Type B pancreatic cell (in vitro differentiated cells): ENCODE measurements at regions not wholly inside any gene's neighbourhood (a gene's known extent, or its start where the extent isn't known, plus 50 kb on each side); places are given as distances from the start of the nearest gene placed in this dataset.

Source experiments
- DNase-seq: peaks from one replicate; pipeline ENCODE4 v3.0.0; 2021; ENCODE audit warnings: mixed read lengths; ENCODE audit not compliant: unreplicated experiment; ENCODE audit errors: extremely low spot score
- H3K27ac Mint-ChIP-seq: 2 replicates; pipeline ENCODE4 v1.8.0; 2021; ENCODE audit warnings: mild to moderate bottlenecking, mixed read lengths
- H3K27me3 Mint-ChIP-seq: 2 replicates; pipeline ENCODE4 v1.8.0; 2021; ENCODE audit warnings: mixed read lengths
- H3K36me3 Mint-ChIP-seq: 2 replicates; pipeline ENCODE4 v1.8.0; 2021; ENCODE audit warnings: mixed read lengths
- H3K4me1 Mint-ChIP-seq: one replicate; pipeline ENCODE4 v1.8.0; 2021; ENCODE audit warnings: mixed read lengths; ENCODE audit not compliant: unreplicated experiment
- H3K4me3 Mint-ChIP-seq: 2 replicates; pipeline ENCODE4 v1.8.0; 2021; ENCODE audit warnings: mild to moderate bottlenecking, mixed read lengths
- H3K9me3 Mint-ChIP-seq: 2 replicates; pipeline ENCODE4 v1.8.0; 2021; ENCODE audit warnings: mixed read lengths
- TF ChIP-seq, protein P1 (sequence below): fragments of 200-600 bp; sonication (generic); conservative IDR thresholded peaks from 2 replicates; pipeline ENCODE4 v1.5.0; 2021; ENCODE audit warnings: antibody characterized with exemption, mild to moderate bottlenecking

DNA sequence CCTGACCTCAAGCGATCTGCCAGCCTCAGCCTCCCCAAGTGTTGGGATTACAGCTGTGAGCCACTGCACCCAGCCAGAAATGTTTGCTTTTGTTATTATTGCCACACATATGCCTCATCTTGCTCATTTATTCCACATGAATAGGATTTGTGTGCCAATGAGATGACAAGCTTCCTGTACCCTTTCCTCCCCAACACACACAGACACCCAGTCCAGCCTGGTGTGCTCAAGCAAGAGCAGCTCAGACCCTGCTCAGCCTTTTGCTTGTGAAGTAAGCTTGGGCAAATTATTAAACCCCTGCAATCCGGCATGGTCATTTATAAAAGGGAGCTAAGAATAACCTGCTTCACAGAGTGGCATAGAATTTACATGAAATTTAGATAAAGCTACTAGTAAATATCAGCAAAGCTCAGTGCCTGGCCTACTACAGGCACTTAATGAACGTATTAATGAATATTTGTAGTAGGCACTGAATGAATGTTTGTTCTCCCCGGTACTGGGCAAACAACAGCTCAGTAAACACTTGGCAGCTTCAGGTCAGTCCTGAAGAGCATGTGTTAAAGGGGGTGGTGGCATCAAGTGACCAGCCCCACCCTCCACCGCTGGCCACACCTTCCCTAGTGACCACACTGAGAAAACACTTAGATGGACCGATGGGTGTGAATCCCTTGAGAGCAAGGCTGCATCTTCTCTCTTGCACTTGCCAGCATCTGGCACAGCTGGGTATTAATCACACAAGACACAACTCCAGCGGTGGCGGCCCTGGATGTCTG, 280.2 kb downstream of the SRBD1 start:
- TF ChIP-seq, protein P1, sequence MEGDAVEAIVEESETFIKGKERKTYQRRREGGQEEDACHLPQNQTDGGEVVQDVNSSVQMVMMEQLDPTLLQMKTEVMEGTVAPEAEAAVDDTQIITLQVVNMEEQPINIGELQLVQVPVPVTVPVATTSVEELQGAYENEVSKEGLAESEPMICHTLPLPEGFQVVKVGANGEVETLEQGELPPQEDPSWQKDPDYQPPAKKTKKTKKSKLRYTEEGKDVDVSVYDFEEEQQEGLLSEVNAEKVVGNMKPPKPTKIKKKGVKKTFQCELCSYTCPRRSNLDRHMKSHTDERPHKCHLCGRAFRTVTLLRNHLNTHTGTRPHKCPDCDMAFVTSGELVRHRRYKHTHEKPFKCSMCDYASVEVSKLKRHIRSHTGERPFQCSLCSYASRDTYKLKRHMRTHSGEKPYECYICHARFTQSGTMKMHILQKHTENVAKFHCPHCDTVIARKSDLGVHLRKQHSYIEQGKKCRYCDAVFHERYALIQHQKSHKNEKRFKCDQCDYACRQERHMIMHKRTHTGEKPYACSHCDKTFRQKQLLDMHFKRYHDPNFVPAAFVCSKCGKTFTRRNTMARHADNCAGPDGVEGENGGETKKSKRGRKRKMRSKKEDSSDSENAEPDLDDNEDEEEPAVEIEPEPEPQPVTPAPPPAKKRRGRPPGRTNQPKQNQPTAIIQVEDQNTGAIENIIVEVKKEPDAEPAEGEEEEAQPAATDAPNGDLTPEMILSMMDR, result no peak
- no peak overlapping the region for H3K4me3 Mint-ChIP-seq
- H3K4me1 Mint-ChIP-seq, result peaks cover 18% of the 10 kb centered on the region
- H3K36me3 Mint-ChIP-seq, result no peaks in the 10 kb centered on the region
- no peak for DNase-seq
- no peak overlapping the region for H3K27ac Mint-ChIP-seq
- H3K27me3 Mint-ChIP-seq, result peaks cover 27% of the 10 kb centered on the region
- peaks cover 4% of the 10 kb centered on the region for H3K9me3 Mint-ChIP-seq

DNA sequence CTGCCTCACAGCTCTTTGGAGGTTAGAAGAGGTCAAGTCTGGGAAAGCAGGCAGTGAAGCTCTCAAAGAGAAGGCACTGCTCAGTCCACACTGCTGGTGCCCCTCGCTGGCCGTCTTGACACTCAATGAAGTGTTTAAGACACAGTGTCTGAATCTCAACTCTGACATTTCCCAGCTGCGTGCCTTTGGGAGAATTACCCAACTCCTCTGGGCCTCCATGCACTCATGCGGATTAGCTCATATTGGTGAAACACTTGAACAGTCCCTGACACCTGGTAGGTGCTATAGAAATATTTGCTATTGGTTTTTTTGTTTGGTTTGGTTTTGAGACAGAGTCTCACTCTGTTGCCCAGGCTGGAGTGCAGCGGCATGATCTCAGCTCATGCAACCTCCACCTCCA, 281.0 kb downstream of the SRBD1 start:
- H3K36me3 Mint-ChIP-seq, result no peaks in the 10 kb centered on the region
- peaks cover 4% of the 10 kb centered on the region for H3K9me3 Mint-ChIP-seq
- H3K27ac Mint-ChIP-seq, result no peak overlapping the region
- TF ChIP-seq, protein P1, result no peak
- DNase-seq, result no peak
- H3K4me3 Mint-ChIP-seq, result no peak overlapping the region
- peaks cover 21% of the 10 kb centered on the region for H3K27me3 Mint-ChIP-seq
- H3K4me1 Mint-ChIP-seq, result peaks cover 13% of the 10 kb centered on the region

DNA sequence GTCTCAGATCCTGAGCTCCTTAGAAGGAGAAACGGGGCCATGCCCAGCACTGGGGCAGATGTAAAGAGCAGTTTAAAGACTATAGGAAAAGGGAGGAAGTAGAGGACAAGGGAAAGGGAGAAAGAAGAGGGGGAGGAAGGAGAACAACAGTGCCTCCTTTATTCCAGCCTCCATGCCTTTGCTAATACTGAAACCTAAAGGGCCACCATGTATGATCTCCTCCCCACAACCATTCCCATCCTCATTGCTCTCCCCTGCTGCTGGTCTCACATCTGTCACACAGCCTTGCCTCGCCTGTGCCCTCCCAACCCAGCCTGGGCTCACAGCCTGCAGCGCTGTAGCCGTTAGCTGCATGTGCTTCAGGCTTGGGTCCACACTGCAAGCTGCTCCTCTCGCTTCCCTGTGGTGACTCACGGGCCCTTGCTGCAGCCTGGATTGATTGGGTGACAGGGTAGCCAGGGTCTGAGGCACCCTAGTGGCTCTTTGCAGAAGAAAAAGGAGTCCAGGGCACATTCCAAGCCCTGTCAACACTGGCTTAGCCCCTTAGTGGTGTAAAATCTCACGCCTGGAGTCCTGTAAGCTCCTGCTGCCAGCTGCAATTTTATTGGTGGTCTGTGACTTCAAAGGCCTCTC, 281.9 kb downstream of the SRBD1 start:
- Mint-ChIP-seq H3K27ac (no peak overlapping the region), H3K36me3 (no peaks in the 10 kb centered on the region), H3K9me3 (peaks cover 4% of the 10 kb centered on the region), H3K27me3 (peaks cover 20% of the 10 kb centered on the region), H3K4me1 (peaks cover 12% of the 10 kb centered on the region), H3K4me3 (no peak overlapping the region)
- DNase-seq, result no peak
- TF ChIP-seq, protein P1, result no peak

DNA sequence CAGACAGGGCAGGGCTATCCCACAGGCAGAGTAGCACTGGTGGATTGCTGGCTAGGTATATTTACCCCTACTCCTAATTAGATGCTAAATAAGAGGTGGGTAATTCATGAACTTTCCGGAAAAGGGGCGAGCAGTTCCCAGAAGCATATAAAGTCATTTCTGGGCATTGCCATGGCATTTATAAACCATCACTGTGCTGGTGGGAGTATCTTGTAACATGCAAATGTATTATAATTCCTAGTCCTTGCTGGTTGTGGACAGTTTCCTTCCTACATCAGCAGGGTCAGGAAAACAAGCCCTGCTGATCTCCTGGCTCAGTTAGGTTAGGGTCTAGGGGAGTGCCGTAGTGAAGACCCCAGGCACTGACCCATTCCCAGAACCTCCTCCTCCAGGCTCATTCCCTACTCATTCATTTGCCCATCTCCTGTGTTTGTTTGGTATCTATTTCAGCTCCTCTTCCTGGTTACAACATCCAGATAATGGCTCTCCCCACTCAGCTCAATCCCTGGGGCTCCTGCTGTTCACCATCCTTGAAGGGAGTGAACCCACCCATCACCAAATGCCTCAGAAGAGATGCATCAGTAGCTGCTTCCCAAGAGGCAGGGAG, 282.7 kb downstream of the SRBD1 start:
- Mint-ChIP-seq H3K4me1 (peaks cover 9% of the 10 kb centered on the region), H3K36me3 (no peaks in the 10 kb centered on the region), H3K9me3 (peaks cover 4% of the 10 kb centered on the region), H3K27ac (no peak overlapping the region), H3K27me3 (peaks cover 20% of the 10 kb centered on the region), H3K4me3 (no peak overlapping the region)
- TF ChIP-seq, protein P1, result no peak
- no peak for DNase-seq

DNA sequence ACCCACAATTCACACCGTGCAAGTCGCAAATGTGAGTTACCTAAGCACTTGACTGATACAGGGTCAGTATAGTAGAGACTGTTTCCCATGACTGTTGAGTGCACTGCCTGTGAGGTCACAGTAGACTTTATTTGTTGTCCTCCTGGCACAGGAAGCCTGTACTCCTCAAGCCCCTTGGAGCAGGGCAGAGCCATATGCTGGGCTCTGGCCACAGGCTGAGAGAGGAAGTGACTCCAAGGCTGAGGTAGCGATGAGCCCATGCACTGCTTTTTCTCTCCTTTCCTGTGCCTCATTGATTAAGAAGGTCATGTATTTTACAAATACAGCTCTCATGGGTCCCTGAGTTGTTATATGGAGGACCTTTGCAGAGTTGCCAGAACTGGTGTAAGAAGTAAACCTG, 287.7 kb downstream of the SRBD1 start:
- TF ChIP-seq, protein P1, result no peak

More for the DNA sequence above, 287.7 kb downstream of the SRBD1 start:
- Mint-ChIP-seq H3K4me1 (no peaks in the 10 kb centered on the region), H3K36me3 (no peaks in the 10 kb centered on the region), H3K4me3 (no peak overlapping the region), H3K9me3 (peaks cover 9% of the 10 kb centered on the region), H3K27ac (no peak overlapping the region), H3K27me3 (peaks cover 22% of the 10 kb centered on the region)
- DNase-seq, result no peak
